ENCODE measurements at regions not wholly inside any gene's neighbourhood (a gene's known extent, or its start where the extent isn't known, plus 50 kb on each side); places are given as distances from the start of the nearest gene placed in this dataset.

DNA sequence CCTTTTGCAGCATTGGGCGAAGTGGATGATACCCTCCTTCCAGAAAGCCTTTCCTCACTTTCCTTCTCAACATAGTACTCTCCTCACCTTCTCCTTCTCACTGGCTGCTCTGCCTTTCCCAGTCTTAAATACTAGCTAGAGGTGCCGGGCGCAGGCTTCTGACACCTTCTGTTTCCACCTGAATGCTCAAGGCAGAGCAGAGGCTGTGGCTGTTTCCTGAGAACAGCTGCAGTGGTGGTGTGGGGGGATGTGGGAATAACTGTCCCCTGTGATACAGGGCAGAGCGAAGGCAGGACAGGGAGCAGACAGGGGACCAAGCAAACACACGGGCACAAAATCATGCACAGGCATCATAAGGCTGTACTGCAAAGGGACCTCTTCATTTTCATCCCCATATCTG lies 303.1 kb downstream of the SS18 start:
- H3K4me1 ChIP-seq (ENCODE audit: control insufficient read depth in 2 of 2, insufficient read depth in 2 of 2, low read length in 2 of 2), result no peaks in the 10 kb centered on the region
- no peak overlapping the region for H3K27ac ChIP-seq (ENCODE audit: low read depth in 2 of 2, low read length in 2 of 2)
- H3K4me3 ChIP-seq (ENCODE audit: low read length in 2 of 2), result no peak overlapping the region
- no peaks in the 10 kb centered on the region for H3K27me3 ChIP-seq (ENCODE audit: control insufficient read depth in 2 of 2, insufficient read depth in 2 of 2, low read length in 2 of 2)
- no peaks in the 10 kb centered on the region for H3K36me3 ChIP-seq (ENCODE audit: control insufficient read depth in 2 of 2, insufficient read depth in 2 of 2, low read length in 2 of 2)
- H3K9ac ChIP-seq (ENCODE audit: low read depth in 1 of 2, low read length in 2 of 2), result no peak overlapping the region
- H3K9me3 ChIP-seq (ENCODE audit: control insufficient read depth in 2 of 2, low read length in 2 of 2), result no peaks in the 10 kb centered on the region

DNA sequence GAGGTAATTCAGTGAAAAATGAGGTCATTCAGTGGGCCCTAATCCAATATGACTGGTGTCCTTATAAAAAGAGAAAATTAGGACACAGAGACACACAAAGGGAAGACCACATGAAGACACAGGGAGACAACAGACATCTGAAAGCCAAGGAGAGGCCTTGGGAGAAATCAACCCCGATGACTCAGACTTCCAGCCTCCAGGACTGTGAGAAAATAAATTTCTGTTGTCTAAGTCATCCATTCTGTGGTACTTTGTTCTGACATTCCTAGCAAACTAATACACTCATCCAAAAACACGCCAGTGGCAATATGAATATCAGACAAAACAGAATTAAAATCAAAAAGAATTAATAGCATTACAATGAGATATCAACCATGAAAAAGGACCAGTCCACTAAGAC lies 303.7 kb downstream of the SS18 start:
- H3K4me3 ChIP-seq (ENCODE audit: low read length in 2 of 2), result no peak overlapping the region
- H3K36me3 ChIP-seq (ENCODE audit: control insufficient read depth in 2 of 2, insufficient read depth in 2 of 2, low read length in 2 of 2), result no peaks in the 10 kb centered on the region
- no peak overlapping the region for H3K27ac ChIP-seq (ENCODE audit: low read depth in 2 of 2, low read length in 2 of 2)
- no peaks in the 10 kb centered on the region for H3K4me1 ChIP-seq (ENCODE audit: control insufficient read depth in 2 of 2, insufficient read depth in 2 of 2, low read length in 2 of 2)
- no peak overlapping the region for H3K9ac ChIP-seq (ENCODE audit: low read depth in 1 of 2, low read length in 2 of 2)
- no peaks in the 10 kb centered on the region for H3K27me3 ChIP-seq (ENCODE audit: control insufficient read depth in 2 of 2, insufficient read depth in 2 of 2, low read length in 2 of 2)
- H3K9me3 ChIP-seq (ENCODE audit: control insufficient read depth in 2 of 2, low read length in 2 of 2), result no peaks in the 10 kb centered on the region

DNA sequence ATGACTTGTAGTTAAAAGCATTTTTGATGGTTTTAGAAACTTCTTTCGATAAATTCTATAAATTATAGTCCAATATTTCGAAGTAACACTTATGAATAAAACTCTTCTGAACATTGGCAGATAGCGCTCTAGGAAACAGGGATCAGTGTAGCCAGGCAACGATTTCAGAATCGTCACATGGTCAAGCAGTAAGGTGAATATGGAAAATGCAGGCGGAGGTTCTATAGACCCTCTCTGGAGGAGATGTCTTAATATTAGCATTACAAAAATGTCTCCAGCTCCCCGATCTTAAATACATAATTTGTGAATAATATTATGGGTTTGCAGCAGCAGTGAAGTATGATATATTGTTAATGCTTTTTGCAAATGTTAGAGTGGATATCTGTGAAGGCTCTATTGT lies 310.3 kb downstream of the SS18 start:
- Histone ChIP-seq H3K4me3 (ENCODE audit: low read length in 2 of 2) (no peak overlapping the region), H3K9me3 (ENCODE audit: control insufficient read depth in 2 of 2, low read length in 2 of 2) (no peaks in the 10 kb centered on the region), H3K36me3 (ENCODE audit: control insufficient read depth in 2 of 2, insufficient read depth in 2 of 2, low read length in 2 of 2) (no peaks in the 10 kb centered on the region), H3K9ac (ENCODE audit: low read depth in 1 of 2, low read length in 2 of 2) (no peak overlapping the region), H3K27ac (ENCODE audit: low read depth in 2 of 2, low read length in 2 of 2) (no peak overlapping the region), H3K4me1 (ENCODE audit: control insufficient read depth in 2 of 2, insufficient read depth in 2 of 2, low read length in 2 of 2) (no peaks in the 10 kb centered on the region), H3K27me3 (ENCODE audit: control insufficient read depth in 2 of 2, insufficient read depth in 2 of 2, low read length in 2 of 2) (no peaks in the 10 kb centered on the region)

DNA sequence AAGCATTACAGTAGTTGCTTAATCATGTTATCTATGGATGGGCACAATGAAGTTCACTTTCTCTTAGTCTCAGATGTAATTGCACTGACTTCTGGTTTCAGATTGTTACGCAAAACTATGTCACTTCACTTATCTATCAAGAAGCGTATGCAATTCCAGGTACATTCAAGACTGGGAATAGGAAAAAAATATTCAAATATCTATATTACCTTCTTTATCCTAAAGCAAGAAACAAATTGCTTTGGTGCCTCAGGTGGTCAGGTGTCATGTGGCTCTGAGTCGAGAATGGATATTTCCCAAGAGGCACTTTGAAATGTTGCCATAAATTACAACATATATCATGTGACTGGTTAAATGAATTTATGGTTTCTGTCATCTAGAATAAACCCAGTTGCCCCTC lies 318.6 kb downstream of the SS18 start:
- no peak overlapping the region for H3K27ac ChIP-seq (ENCODE audit: low read depth in 2 of 2, low read length in 2 of 2)
- no peak overlapping the region for H3K4me3 ChIP-seq (ENCODE audit: low read length in 2 of 2)
- H3K36me3 ChIP-seq (ENCODE audit: control insufficient read depth in 2 of 2, insufficient read depth in 2 of 2, low read length in 2 of 2), result no peaks in the 10 kb centered on the region
- H3K9ac ChIP-seq (ENCODE audit: low read depth in 1 of 2, low read length in 2 of 2), result no peak overlapping the region
- H3K4me1 ChIP-seq (ENCODE audit: control insufficient read depth in 2 of 2, insufficient read depth in 2 of 2, low read length in 2 of 2), result no peaks in the 10 kb centered on the region
- H3K9me3 ChIP-seq (ENCODE audit: control insufficient read depth in 2 of 2, low read length in 2 of 2), result no peaks in the 10 kb centered on the region
- no peaks in the 10 kb centered on the region for H3K27me3 ChIP-seq (ENCODE audit: control insufficient read depth in 2 of 2, insufficient read depth in 2 of 2, low read length in 2 of 2)

DNA sequence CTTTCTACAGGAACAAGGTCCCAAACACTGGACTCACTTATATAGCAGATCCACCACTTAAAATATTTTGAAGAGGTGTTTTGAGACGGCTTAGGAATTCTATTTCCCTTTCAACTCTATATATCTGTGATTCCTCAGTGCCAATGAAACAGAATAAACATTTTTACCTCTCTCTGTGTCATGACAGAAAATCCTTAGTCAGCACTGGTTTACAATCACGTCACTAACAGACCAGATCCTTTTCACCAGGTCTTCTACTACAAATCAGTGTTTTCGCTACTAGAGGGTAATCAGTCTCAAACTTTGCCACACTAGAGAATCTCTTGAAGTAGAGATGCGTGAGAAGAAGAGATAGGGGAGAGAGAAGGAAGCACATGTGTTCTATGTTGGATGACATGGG lies 325.6 kb downstream of the SS18 start:
- Histone ChIP-seq H3K9me3 (ENCODE audit: control insufficient read depth in 2 of 2, low read length in 2 of 2) (no peaks in the 10 kb centered on the region), H3K27ac (ENCODE audit: low read depth in 2 of 2, low read length in 2 of 2) (no peak overlapping the region), H3K4me3 (ENCODE audit: low read length in 2 of 2) (no peak overlapping the region), H3K4me1 (ENCODE audit: control insufficient read depth in 2 of 2, insufficient read depth in 2 of 2, low read length in 2 of 2) (no peaks in the 10 kb centered on the region), H3K36me3 (ENCODE audit: control insufficient read depth in 2 of 2, insufficient read depth in 2 of 2, low read length in 2 of 2) (no peaks in the 10 kb centered on the region), H3K9ac (ENCODE audit: low read depth in 1 of 2, low read length in 2 of 2) (no peak overlapping the region), H3K27me3 (ENCODE audit: control insufficient read depth in 2 of 2, insufficient read depth in 2 of 2, low read length in 2 of 2) (no peaks in the 10 kb centered on the region)

DNA sequence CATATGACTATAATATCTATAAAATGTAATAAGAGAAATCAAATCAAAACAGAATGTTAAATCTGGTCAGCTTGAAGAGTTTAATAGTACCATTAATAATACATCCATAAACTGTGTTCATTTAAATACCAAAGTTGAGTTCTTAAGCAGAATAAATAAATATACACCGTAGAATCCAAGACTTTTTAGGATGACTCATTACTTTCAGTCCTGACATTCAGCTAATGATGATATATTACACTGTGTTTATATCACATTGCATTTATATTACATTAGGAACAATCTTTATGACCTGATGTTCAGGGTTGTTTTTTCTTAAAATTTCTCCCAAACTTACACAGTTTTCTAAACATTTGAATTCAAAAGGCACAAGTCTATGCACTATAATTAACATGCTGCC lies 331.3 kb downstream of the SS18 start:
- Histone ChIP-seq H3K27ac (ENCODE audit: low read depth in 2 of 2, low read length in 2 of 2) (no peak overlapping the region), H3K4me1 (ENCODE audit: control insufficient read depth in 2 of 2, insufficient read depth in 2 of 2, low read length in 2 of 2) (no peaks in the 10 kb centered on the region), H3K27me3 (ENCODE audit: control insufficient read depth in 2 of 2, insufficient read depth in 2 of 2, low read length in 2 of 2) (no peaks in the 10 kb centered on the region), H3K9me3 (ENCODE audit: control insufficient read depth in 2 of 2, low read length in 2 of 2) (no peaks in the 10 kb centered on the region), H3K36me3 (ENCODE audit: control insufficient read depth in 2 of 2, insufficient read depth in 2 of 2, low read length in 2 of 2) (no peaks in the 10 kb centered on the region), H3K4me3 (ENCODE audit: low read length in 2 of 2) (no peak overlapping the region), H3K9ac (ENCODE audit: low read depth in 1 of 2, low read length in 2 of 2) (no peak overlapping the region)

DNA sequence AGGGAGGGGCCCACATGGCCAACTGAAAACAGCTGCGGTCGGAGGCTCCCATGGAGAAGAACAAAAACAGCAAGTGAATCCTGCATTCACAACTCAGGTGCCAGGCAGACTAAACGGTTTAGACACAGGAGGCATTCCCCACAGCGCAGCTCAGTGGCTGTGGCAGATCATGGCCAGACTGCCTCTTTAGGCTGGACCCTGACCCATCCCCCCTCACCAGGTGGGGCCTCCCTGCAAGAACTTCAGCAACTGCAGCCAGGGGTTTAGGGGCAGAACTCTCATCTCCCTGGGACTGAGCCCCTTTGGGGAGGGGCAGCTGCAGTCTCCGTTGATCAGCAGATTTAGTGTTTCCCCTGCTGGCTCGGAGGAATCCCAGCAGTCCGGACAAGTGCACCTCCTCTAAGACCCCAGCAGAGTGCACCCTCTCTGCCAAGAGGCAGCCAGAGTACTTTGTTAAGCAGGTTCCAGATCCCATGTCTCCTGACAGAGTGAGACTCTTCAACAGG lies 346.7 kb downstream of the SS18 start:
- no peaks in the 10 kb centered on the region for H3K9me3 ChIP-seq (ENCODE audit: control insufficient read depth in 2 of 2, low read length in 2 of 2)
- no peak overlapping the region for H3K4me3 ChIP-seq (ENCODE audit: low read length in 2 of 2)
- no peaks in the 10 kb centered on the region for H3K4me1 ChIP-seq (ENCODE audit: control insufficient read depth in 2 of 2, insufficient read depth in 2 of 2, low read length in 2 of 2)
- H3K36me3 ChIP-seq (ENCODE audit: control insufficient read depth in 2 of 2, insufficient read depth in 2 of 2, low read length in 2 of 2), result no peaks in the 10 kb centered on the region
- H3K27me3 ChIP-seq (ENCODE audit: control insufficient read depth in 2 of 2, insufficient read depth in 2 of 2, low read length in 2 of 2), result no peaks in the 10 kb centered on the region
- no peak overlapping the region for H3K9ac ChIP-seq (ENCODE audit: low read depth in 1 of 2, low read length in 2 of 2)
- no peak overlapping the region for H3K27ac ChIP-seq (ENCODE audit: low read depth in 2 of 2, low read length in 2 of 2)

DNA sequence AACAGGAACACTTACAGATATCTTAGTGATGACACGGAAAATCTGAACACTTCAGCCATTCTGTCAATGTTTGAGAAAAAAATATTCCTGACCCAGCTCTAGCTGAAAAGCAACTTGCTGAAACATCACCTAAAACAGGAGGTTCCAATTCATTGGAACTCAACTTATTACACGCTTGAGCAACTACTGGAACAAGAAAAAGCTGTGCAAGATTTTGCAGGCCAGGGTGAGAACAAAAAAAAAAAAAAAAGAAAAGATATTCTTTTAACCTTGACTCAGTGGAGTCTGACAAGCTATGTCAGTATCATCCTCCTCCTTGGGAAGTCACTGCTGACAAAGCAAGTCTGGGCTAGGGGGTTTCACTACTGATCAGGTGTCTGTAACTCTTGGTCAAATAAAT lies 351.0 kb downstream of the SS18 start:
- Histone ChIP-seq H3K27ac (ENCODE audit: low read depth in 2 of 2, low read length in 2 of 2) (no peak overlapping the region), H3K27me3 (ENCODE audit: control insufficient read depth in 2 of 2, insufficient read depth in 2 of 2, low read length in 2 of 2) (no peaks in the 10 kb centered on the region), H3K4me3 (ENCODE audit: low read length in 2 of 2) (no peak overlapping the region)

DNA sequence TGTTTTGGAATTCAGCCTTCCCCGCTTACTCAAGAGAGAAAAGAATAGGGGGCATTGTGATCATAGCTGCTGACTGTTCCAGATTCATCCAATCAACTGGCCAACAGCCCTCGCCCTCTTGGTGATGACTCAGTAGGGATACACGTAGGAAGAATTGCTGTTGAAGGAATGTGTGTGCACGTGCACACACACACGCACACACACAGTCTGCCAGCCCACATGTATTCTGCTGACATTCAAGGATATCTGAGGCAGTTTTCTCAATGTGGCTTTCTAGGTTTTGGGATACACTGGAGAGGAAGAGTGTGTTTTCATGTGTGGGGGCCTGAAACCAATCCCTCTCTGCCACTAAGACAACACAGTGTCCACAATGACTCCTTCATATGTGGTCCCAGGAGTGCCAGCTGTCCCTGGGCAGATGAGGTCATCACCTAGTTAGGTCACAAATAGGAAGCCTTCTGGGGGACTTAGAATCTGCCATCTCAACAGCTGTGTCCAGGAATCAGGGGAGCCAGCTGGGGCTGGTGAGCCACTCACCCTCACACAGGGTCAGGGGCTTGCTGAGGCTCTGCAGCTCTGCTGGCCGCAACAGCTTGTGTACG lies 352.6 kb downstream of the SS18 start:
- H3K4me3 ChIP-seq (ENCODE audit: low read length in 2 of 2), result no peak overlapping the region
- no peaks in the 10 kb centered on the region for H3K4me1 ChIP-seq (ENCODE audit: control insufficient read depth in 2 of 2, insufficient read depth in 2 of 2, low read length in 2 of 2)
- no peak overlapping the region for H3K9ac ChIP-seq (ENCODE audit: low read depth in 1 of 2, low read length in 2 of 2)
- H3K27ac ChIP-seq (ENCODE audit: low read depth in 2 of 2, low read length in 2 of 2), result no peak overlapping the region
- no peaks in the 10 kb centered on the region for H3K36me3 ChIP-seq (ENCODE audit: control insufficient read depth in 2 of 2, insufficient read depth in 2 of 2, low read length in 2 of 2)
- H3K9me3 ChIP-seq (ENCODE audit: control insufficient read depth in 2 of 2, low read length in 2 of 2), result no peaks in the 10 kb centered on the region
- no peaks in the 10 kb centered on the region for H3K27me3 ChIP-seq (ENCODE audit: control insufficient read depth in 2 of 2, insufficient read depth in 2 of 2, low read length in 2 of 2)

More for the DNA sequence above, 351.0 kb downstream of the SS18 start:
- no peaks in the 10 kb centered on the region for H3K9me3 ChIP-seq (ENCODE audit: control insufficient read depth in 2 of 2, low read length in 2 of 2)
- no peaks in the 10 kb centered on the region for H3K4me1 ChIP-seq (ENCODE audit: control insufficient read depth in 2 of 2, insufficient read depth in 2 of 2, low read length in 2 of 2)
- no peak overlapping the region for H3K9ac ChIP-seq (ENCODE audit: low read depth in 1 of 2, low read length in 2 of 2)
- H3K36me3 ChIP-seq (ENCODE audit: control insufficient read depth in 2 of 2, insufficient read depth in 2 of 2, low read length in 2 of 2), result no peaks in the 10 kb centered on the region

DNA sequence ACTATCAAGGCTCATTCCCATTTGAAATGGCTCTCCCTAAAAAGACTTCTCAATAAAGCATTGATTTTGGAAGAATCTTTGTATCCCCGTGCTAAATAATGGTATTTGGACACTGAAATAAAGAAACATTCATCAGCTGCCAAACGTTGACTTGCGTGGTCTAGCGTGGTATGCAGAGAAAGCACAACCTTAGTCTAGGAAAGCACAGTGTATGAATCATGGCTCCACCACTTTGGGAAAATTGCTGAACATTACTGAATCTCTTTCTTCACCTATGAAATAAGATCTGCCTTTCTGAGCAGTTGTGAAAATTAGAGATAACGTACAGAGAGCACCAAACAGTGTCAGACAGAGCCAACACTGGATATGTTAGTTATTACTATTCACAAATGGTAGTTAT lies 353.9 kb downstream of the SS18 start:
- H3K9ac ChIP-seq (ENCODE audit: low read depth in 1 of 2, low read length in 2 of 2), result no peak overlapping the region
- no peaks in the 10 kb centered on the region for H3K9me3 ChIP-seq (ENCODE audit: control insufficient read depth in 2 of 2, low read length in 2 of 2)
- no peak overlapping the region for H3K4me3 ChIP-seq (ENCODE audit: low read length in 2 of 2)
- H3K27me3 ChIP-seq (ENCODE audit: control insufficient read depth in 2 of 2, insufficient read depth in 2 of 2, low read length in 2 of 2), result no peaks in the 10 kb centered on the region
- H3K36me3 ChIP-seq (ENCODE audit: control insufficient read depth in 2 of 2, insufficient read depth in 2 of 2, low read length in 2 of 2), result no peaks in the 10 kb centered on the region
- no peak overlapping the region for H3K27ac ChIP-seq (ENCODE audit: low read depth in 2 of 2, low read length in 2 of 2)
- no peaks in the 10 kb centered on the region for H3K4me1 ChIP-seq (ENCODE audit: control insufficient read depth in 2 of 2, insufficient read depth in 2 of 2, low read length in 2 of 2)

DNA sequence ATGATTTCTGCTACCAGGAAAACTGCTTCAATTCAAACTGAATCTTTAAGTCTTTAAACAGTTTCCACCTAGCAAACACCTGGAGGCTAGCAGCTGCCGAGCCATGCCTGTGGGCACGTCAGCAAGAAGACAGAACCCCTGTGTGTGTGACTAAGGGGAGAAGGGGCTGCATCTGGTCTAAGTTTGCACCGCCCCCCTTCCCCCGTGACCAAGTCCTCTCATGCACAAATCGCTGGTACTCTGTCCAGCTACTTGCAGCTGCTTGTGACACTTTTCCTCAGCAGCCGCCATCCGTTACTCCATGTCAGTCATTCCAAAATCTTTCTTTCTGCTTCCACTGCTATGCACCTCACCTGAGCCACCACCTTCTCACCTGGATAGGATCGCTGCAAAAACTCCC lies 355.0 kb downstream of the SS18 start:
- no peaks in the 10 kb centered on the region for H3K9me3 ChIP-seq (ENCODE audit: control insufficient read depth in 2 of 2, low read length in 2 of 2)
- no peaks in the 10 kb centered on the region for H3K27me3 ChIP-seq (ENCODE audit: control insufficient read depth in 2 of 2, insufficient read depth in 2 of 2, low read length in 2 of 2)
- H3K4me1 ChIP-seq (ENCODE audit: control insufficient read depth in 2 of 2, insufficient read depth in 2 of 2, low read length in 2 of 2), result no peaks in the 10 kb centered on the region
- H3K27ac ChIP-seq (ENCODE audit: low read depth in 2 of 2, low read length in 2 of 2), result no peak overlapping the region
- no peak overlapping the region for H3K9ac ChIP-seq (ENCODE audit: low read depth in 1 of 2, low read length in 2 of 2)
- H3K36me3 ChIP-seq (ENCODE audit: control insufficient read depth in 2 of 2, insufficient read depth in 2 of 2, low read length in 2 of 2), result no peaks in the 10 kb centered on the region
- H3K4me3 ChIP-seq (ENCODE audit: low read length in 2 of 2), result no peak overlapping the region
